HCT116 (cell line): ENCODE measurements at regions not wholly inside any gene's neighbourhood (a gene's known extent, or its start where the extent isn't known, plus 50 kb on each side); places are given as distances from the start of the nearest gene placed in this dataset.

Experiments
- ATAC-seq: fragments of 200-7000 bp; cut with Tn5 transposase; 2 replicates; pipeline ENCODE4 v1.9.1; 2020; ENCODE audit warnings: mild to moderate bottlenecking, moderate library complexity
- BruUV-seq: library from RNA; stranded (reverse); fragments of 400-500 nt; replicated peaks from 2 replicates; lab custom pipeline; 2021; lab: Mats Ljungman, UMichigan
- CTCF ChIA-PET: fragments of 300-600 bp; sonication (Branson Sonifier 250); formaldehyde crosslinking; loops from one replicate; lab custom pipeline; 2021; ENCODE audit warnings: antibody characterized with exemption; lab: Charles Lee
- POLR2A ChIA-PET: fragments of 300-600, 350-600 bp; sonication (Branson Sonifier 250); formaldehyde crosslinking; loops from one replicate; lab custom pipeline; 2021; ENCODE audit warnings: antibody characterized with exemption; lab: Charles Lee
- RAD21 ChIA-PET, 2 experiments: fragments of 300-600 bp; sonication (Branson Sonifier 250); formaldehyde crosslinking; loops; one replicate each; lab custom pipeline; 2023; ENCODE audit warnings: low total read pairs in 2 of 2; ENCODE audit not compliant: uncharacterized antibody in 2 of 2, unreplicated experiment in 2 of 2, low non-redundant PET in 1 of 2; lab: Charles Lee
- DNase-seq: peaks from one replicate; pipeline ENCODE4 v3.0.0-alpha.2; 2010; ENCODE audit warnings: low read depth, low spot score
- H2AFZ ChIP-seq: fragments of 200-600 bp; shearing (Covaris generic), sonication (generic); 2 replicates; pipeline ENCODE4 v1.6.1; 2017; ENCODE audit warnings: low read depth, mixed run types, mixed read lengths, antibody characterized with exemption, low read length; ENCODE audit not compliant: poor library complexity, severe bottlenecking
- H3K27ac ChIP-seq: 2 replicates; pipeline ENCODE4 v1.5.1; 2012; ENCODE audit warnings: low read depth, low read length
- H3K27me3 ChIP-seq: fragments of 200-600 bp; sonication (generic); 2 replicates; pipeline ENCODE4 v1.6.1; 2016; ENCODE audit warnings: mixed run types, low read length, mixed read lengths; ENCODE audit not compliant: insufficient read depth
- H3K36me3 ChIP-seq, 2 experiments: fragments of 200-500 bp in 1 of 2; fragments of 200-600 bp in 1 of 2; sonication (Bioruptor generic) in 1 of 2; sonication (generic) in 1 of 2; 2 replicates each; pipeline versions ENCODE4 v1.5.1 to v1.6.1; 2014 to 2016; ENCODE audit warnings: low read length in 2 of 2, inconsistent platforms in 1 of 2, mixed read lengths in 1 of 2, mixed run types in 1 of 2; ENCODE audit not compliant: insufficient read depth in 2 of 2, control insufficient read depth in 1 of 2
- H3K4me1 ChIP-seq, 2 experiments: fragments of 200-600 bp in 1 of 2; sonication (generic) in 1 of 2; 2 replicates each; pipeline versions ENCODE4 v1.5.1 to v1.6.1; 2012 to 2017; ENCODE audit warnings: low read length in 2 of 2, inconsistent platforms in 1 of 2, mild to moderate bottlenecking in 1 of 2, mixed read lengths in 1 of 2, mixed run types in 1 of 2, moderate library complexity in 1 of 2; ENCODE audit not compliant: insufficient read depth in 2 of 2, control insufficient read depth in 1 of 2
- H3K4me2 ChIP-seq: fragments of 200-600 bp; sonication (generic); 2 replicates; pipeline ENCODE4 v1.6.1; 2017; ENCODE audit warnings: mixed run types, low read length, mixed read lengths
- H3K4me3 ChIP-seq, 2 experiments: fragments of 200-600 bp in 1 of 2; sonication (generic) in 1 of 2; replicated peaks in 1 of 2; 2 replicates each; pipeline ENCODE4 v1.5.1; 2011 to 2016; ENCODE audit warnings: low read length in 2 of 2, control low read depth in 1 of 2, low read depth in 1 of 2, mild to moderate bottlenecking in 1 of 2, mixed read lengths in 1 of 2, mixed run types in 1 of 2
- H3K79me2 ChIP-seq: fragments of 200-600 bp; sonication (generic); 2 replicates; pipeline ENCODE4 v1.6.1; 2017; ENCODE audit warnings: mild to moderate bottlenecking, mixed run types, low read length, moderate library complexity, mixed read lengths; ENCODE audit not compliant: insufficient read depth
- H3K9ac ChIP-seq: fragments of 200-600 bp; sonication (generic); 2 replicates; pipeline ENCODE4 v1.6.1; 2016; ENCODE audit warnings: low read length, mixed read lengths
- H3K9me2 ChIP-seq: fragments of 200-600 bp; sonication (generic), shearing (Covaris generic); 2 replicates; pipeline ENCODE4 v1.6.1; 2017; ENCODE audit warnings: mixed run types, mild to moderate bottlenecking, moderate library complexity; ENCODE audit not compliant: insufficient read depth
- H3K9me3 ChIP-seq, 2 experiments: fragments of 200-500 bp in 1 of 2; fragments of 200-600 bp in 1 of 2; sonication (Bioruptor generic) in 1 of 2; sonication (generic) in 1 of 2; 2 replicates each; pipeline ENCODE4 v1.6.1; 2014 to 2017; ENCODE audit warnings: low read length in 2 of 2, mixed read lengths in 2 of 2, inconsistent platforms in 1 of 2, low read depth in 1 of 2, mild to moderate bottlenecking in 1 of 2, mixed run types in 1 of 2, moderate library complexity in 1 of 2; ENCODE audit not compliant: control insufficient read depth in 1 of 2, insufficient read depth in 1 of 2
- H4K20me1 ChIP-seq: fragments of 200-600 bp; sonication (generic), shearing (Covaris generic); 2 replicates; pipeline ENCODE4 v1.6.1; 2017; ENCODE audit warnings: mixed run types, mild to moderate bottlenecking, moderate library complexity; ENCODE audit not compliant: insufficient read depth
- CBX3 ChIP-seq: IDR thresholded peaks from 2 replicates; pipeline ENCODE4 v1.6.1; 2012; ENCODE audit warnings: low read depth
- CEBPB ChIP-seq: IDR thresholded peaks from 2 replicates; pipeline ENCODE4 v1.6.1; 2012; ENCODE audit warnings: low read depth
- EGR1 ChIP-seq: IDR thresholded peaks from 2 replicates; pipeline ENCODE4 v1.6.1; 2012; ENCODE audit warnings: low read depth
- ELF1 ChIP-seq: IDR thresholded peaks from 2 replicates; pipeline ENCODE4 v1.6.1; 2012; ENCODE audit warnings: low read depth, borderline replicate concordance
- EZH2 ChIP-seq: fragments of 200-600 bp; sonication (generic); IDR thresholded peaks from 2 replicates; pipeline ENCODE4 v1.6.1; 2017; ENCODE audit warnings: antibody characterized with exemption, mixed run types
- EZH2phosphoT487 ChIP-seq: fragments of 200-600 bp; IDR thresholded peaks from 2 replicates; pipeline ENCODE4 v1.6.1; 2018; ENCODE audit warnings: antibody characterized with exemption, borderline replicate concordance
- FOSL1 ChIP-seq: IDR thresholded peaks from 2 replicates; pipeline ENCODE4 v1.6.1; 2012; ENCODE audit warnings: low read depth
- POLR2A ChIP-seq: IDR thresholded peaks from 2 replicates; pipeline ENCODE4 v1.7.0; 2011; ENCODE audit warnings: borderline replicate concordance; ENCODE audit not compliant: insufficient read depth, insufficient read length; ENCODE audit errors: extremely low read depth
- SIN3A ChIP-seq: IDR thresholded peaks from 2 replicates; pipeline ENCODE4 v1.6.1; 2012; ENCODE audit warnings: low read depth
- SRF ChIP-seq: IDR thresholded peaks from 2 replicates; pipeline ENCODE4 v1.6.1; 2012; ENCODE audit warnings: low read depth
- TCF7L2 ChIP-seq: IDR thresholded peaks from 2 replicates; pipeline ENCODE4 v1.7.0; 2011; ENCODE audit warnings: borderline replicate concordance, inconsistent platforms; ENCODE audit not compliant: insufficient read depth, insufficient read length; ENCODE audit errors: extremely low read depth
- ZFX ChIP-seq: fragments of 450-650 bp; IDR thresholded peaks from 2 replicates; pipeline ENCODE4 v1.6.1; 2017
- ZNF274 ChIP-seq: fragments of 200-500 bp; sonication (Bioruptor generic); IDR thresholded peaks from 2 replicates; pipeline ENCODE4 v1.6.1; 2014; ENCODE audit warnings: mild to moderate bottlenecking, low read depth, low read length, inconsistent platforms
- intact Hi-C: fragments of 100-400 bp; cut with micrococcal nuclease; formaldehyde crosslinking; loops from 2 replicates; pipeline ENCODE4 v1.10.0; 2022
- TF ChIP-seq, protein P1 (sequence below): IDR thresholded peaks from 2 replicates; pipeline ENCODE4 v1.6.1; 2011; ENCODE audit warnings: mild to moderate bottlenecking, low read length, moderate library complexity; ENCODE audit not compliant: insufficient replicate concordance; ENCODE audit errors: extremely low read depth
- TF ChIP-seq, protein P2 (sequence below), 3 experiments: fragments of 200-600 bp in 1 of 3; sonication (generic) in 1 of 3; IDR thresholded peaks in 2 of 3; conservative IDR thresholded peaks in 1 of 3; 2 replicates each; pipeline ENCODE4 v1.5.1; 2012 to 2017; ENCODE audit warnings: low read depth in 2 of 3, low read length in 2 of 3, antibody characterized with exemption in 1 of 3, borderline replicate concordance in 1 of 3, control low read depth in 1 of 3, mild to moderate bottlenecking in 1 of 3, mixed read lengths in 1 of 3, mixed run types in 1 of 3, moderate library complexity in 1 of 3; ENCODE audit not compliant: insufficient read depth in 1 of 3
- TF ChIP-seq, protein P3 (sequence below): IDR thresholded peaks from 2 replicates; pipeline ENCODE4 v1.6.1; 2012
- TF ChIP-seq, protein P4 (sequence below): IDR thresholded peaks from 2 replicates; pipeline ENCODE4 v1.6.1; 2012; ENCODE audit warnings: low read depth

DNA sequence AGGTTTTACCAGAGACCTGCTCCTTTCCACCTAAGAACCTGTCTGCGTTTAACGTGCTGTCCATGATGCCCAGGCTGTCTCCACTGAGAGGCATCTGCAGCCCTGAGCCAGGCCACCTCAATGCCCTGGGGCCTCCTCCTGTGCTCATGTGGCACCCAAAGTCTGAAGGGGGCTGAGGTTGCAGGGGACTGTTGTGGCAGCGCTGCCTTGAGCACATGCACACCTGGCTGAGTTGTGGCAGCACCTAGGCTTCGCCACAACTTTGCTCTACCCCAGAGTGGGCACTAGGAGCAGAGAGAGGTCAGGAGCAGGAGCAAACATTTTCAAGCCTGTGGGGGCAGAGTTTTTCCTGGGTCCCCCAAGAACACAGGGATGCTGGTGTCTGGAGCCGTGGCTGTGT is 1527.1 kb downstream of the PLA2G4A start:
- Histone ChIP-seq H3K4me3 (no peak overlapping the region), H3K27me3 (no peaks in the 10 kb centered on the region), H3K36me3 (no peaks in the 10 kb centered on the region), H3K9me3 (no peaks in the 10 kb centered on the region), H3K9me2 (no peaks in the 10 kb centered on the region), H3K27ac (no peak overlapping the region), H3K9ac (no peak overlapping the region), H3K4me1 (no peaks in the 10 kb centered on the region), H3K4me2 (no peak overlapping the region), H2AFZ (no peak overlapping the region), H3K79me2 (no peaks in the 10 kb centered on the region), H4K20me1 (no peaks in the 10 kb centered on the region)
- no TSS peak for BruUV-seq
- RAD21 ChIA-PET = no interaction called here
- POLR2A ChIA-PET = no interaction called here
- CTCF ChIA-PET = no interaction called here
- intact Hi-C loops = no loop called here
- no peak for TF ChIP-seq ZNF274
- no peak for TF ChIP-seq EZH2
- TF ChIP-seq ELF1 = no peak
- TF ChIP-seq, protein P1, sequence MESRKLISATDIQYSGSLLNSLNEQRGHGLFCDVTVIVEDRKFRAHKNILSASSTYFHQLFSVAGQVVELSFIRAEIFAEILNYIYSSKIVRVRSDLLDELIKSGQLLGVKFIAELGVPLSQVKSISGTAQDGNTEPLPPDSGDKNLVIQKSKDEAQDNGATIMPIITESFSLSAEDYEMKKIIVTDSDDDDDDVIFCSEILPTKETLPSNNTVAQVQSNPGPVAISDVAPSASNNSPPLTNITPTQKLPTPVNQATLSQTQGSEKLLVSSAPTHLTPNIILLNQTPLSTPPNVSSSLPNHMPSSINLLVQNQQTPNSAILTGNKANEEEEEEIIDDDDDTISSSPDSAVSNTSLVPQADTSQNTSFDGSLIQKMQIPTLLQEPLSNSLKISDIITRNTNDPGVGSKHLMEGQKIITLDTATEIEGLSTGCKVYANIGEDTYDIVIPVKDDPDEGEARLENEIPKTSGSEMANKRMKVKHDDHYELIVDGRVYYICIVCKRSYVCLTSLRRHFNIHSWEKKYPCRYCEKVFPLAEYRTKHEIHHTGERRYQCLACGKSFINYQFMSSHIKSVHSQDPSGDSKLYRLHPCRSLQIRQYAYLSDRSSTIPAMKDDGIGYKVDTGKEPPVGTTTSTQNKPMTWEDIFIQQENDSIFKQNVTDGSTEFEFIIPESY = no peak
- no peak for TF ChIP-seq SRF
- TF ChIP-seq, protein P2, sequence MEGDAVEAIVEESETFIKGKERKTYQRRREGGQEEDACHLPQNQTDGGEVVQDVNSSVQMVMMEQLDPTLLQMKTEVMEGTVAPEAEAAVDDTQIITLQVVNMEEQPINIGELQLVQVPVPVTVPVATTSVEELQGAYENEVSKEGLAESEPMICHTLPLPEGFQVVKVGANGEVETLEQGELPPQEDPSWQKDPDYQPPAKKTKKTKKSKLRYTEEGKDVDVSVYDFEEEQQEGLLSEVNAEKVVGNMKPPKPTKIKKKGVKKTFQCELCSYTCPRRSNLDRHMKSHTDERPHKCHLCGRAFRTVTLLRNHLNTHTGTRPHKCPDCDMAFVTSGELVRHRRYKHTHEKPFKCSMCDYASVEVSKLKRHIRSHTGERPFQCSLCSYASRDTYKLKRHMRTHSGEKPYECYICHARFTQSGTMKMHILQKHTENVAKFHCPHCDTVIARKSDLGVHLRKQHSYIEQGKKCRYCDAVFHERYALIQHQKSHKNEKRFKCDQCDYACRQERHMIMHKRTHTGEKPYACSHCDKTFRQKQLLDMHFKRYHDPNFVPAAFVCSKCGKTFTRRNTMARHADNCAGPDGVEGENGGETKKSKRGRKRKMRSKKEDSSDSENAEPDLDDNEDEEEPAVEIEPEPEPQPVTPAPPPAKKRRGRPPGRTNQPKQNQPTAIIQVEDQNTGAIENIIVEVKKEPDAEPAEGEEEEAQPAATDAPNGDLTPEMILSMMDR (IDR thresholded peaks at IDR 0.05 in 2 of 3, conservative IDR thresholded peaks at IDR 0.05 in 1 of 3; ENCODE audit: borderline replicate concordance in 1 of 3, insufficient read depth in 1 of 3, low read depth in 2 of 3, low read length in 2 of 3) = no peak
- no peak for TF ChIP-seq FOSL1
- no peak for TF ChIP-seq CEBPB
- no peak for TF ChIP-seq SIN3A
- no peak for TF ChIP-seq ZFX
- no peak for TF ChIP-seq EGR1
- TF ChIP-seq TCF7L2 = no peak
- TF ChIP-seq EZH2phosphoT487 = no peak
- no peak for TF ChIP-seq CBX3
- no peak for TF ChIP-seq POLR2A
- TF ChIP-seq, protein P3, sequence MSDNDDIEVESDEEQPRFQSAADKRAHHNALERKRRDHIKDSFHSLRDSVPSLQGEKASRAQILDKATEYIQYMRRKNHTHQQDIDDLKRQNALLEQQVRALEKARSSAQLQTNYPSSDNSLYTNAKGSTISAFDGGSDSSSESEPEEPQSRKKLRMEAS = no peak
- TF ChIP-seq, protein P4, sequence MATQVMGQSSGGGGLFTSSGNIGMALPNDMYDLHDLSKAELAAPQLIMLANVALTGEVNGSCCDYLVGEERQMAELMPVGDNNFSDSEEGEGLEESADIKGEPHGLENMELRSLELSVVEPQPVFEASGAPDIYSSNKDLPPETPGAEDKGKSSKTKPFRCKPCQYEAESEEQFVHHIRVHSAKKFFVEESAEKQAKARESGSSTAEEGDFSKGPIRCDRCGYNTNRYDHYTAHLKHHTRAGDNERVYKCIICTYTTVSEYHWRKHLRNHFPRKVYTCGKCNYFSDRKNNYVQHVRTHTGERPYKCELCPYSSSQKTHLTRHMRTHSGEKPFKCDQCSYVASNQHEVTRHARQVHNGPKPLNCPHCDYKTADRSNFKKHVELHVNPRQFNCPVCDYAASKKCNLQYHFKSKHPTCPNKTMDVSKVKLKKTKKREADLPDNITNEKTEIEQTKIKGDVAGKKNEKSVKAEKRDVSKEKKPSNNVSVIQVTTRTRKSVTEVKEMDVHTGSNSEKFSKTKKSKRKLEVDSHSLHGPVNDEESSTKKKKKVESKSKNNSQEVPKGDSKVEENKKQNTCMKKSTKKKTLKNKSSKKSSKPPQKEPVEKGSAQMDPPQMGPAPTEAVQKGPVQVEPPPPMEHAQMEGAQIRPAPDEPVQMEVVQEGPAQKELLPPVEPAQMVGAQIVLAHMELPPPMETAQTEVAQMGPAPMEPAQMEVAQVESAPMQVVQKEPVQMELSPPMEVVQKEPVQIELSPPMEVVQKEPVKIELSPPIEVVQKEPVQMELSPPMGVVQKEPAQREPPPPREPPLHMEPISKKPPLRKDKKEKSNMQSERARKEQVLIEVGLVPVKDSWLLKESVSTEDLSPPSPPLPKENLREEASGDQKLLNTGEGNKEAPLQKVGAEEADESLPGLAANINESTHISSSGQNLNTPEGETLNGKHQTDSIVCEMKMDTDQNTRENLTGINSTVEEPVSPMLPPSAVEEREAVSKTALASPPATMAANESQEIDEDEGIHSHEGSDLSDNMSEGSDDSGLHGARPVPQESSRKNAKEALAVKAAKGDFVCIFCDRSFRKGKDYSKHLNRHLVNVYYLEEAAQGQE = no peak
- TF ChIP-seq, all 23 proteins: peak for 0
- ATAC-seq (no peak), DNase-seq (no peak)
